WTC11 (cell line): ENCODE measurements at regions not wholly inside any gene's neighbourhood (a gene's known extent, or its start where the extent isn't known, plus 50 kb on each side); places are given as distances from the start of the nearest gene placed in this dataset.

Experiments
- ATAC-seq: fragments of 200-7000 bp; cut with Tn5 transposase; 2 replicates; pipeline ENCODE4 v1.10.0; 2021; ENCODE audit warnings: mild to moderate bottlenecking, moderate library complexity
- CTCF ChIA-PET: fragments of 300-600 bp; sonication (Branson Sonifier 250); formaldehyde crosslinking; loops from one replicate; lab custom pipeline; 2021; ENCODE audit warnings: antibody characterized with exemption; lab: Charles Lee
- POLR2A ChIA-PET: fragments of 350-600 bp; sonication (Branson Sonifier 250); formaldehyde crosslinking; loops from one replicate; lab custom pipeline; 2021; ENCODE audit warnings: antibody characterized with exemption; lab: Charles Lee
- DNase-seq: peaks from one replicate; pipeline ENCODE4 v3.0.0; 2021; ENCODE audit warnings: low spot score
- H3K27ac Mint-ChIP-seq: 2 replicates; pipeline ENCODE4 v1.8.0; 2021; ENCODE audit warnings: mixed read lengths
- H3K27me3 Mint-ChIP-seq: 2 replicates; pipeline ENCODE4 v1.8.0; 2021; ENCODE audit warnings: low read depth, mild to moderate bottlenecking, moderate library complexity, mixed read lengths
- H3K36me3 Mint-ChIP-seq: 2 replicates; pipeline ENCODE4 v1.8.0; 2021; ENCODE audit warnings: mixed read lengths
- H3K4me1 Mint-ChIP-seq: 2 replicates; pipeline ENCODE4 v1.8.0; 2022; ENCODE audit warnings: mixed read lengths
- H3K4me3 Mint-ChIP-seq: 2 replicates; pipeline ENCODE4 v1.8.0; 2021; ENCODE audit warnings: mild to moderate bottlenecking, moderate library complexity, mixed read lengths
- H3K9me3 Mint-ChIP-seq: 2 replicates; pipeline ENCODE4 v1.8.0; 2021; ENCODE audit warnings: mixed read lengths
- ARID4B ChIP-seq: sonication (generic); formaldehyde crosslinking; IDR thresholded peaks from 2 replicates; pipeline ENCODE4 v1.8.0; 2023; ENCODE audit warnings: missing genetic modification reagents, mild to moderate bottlenecking, borderline replicate concordance
- CBFB ChIP-seq: sonication (generic); formaldehyde crosslinking; IDR thresholded peaks from 2 replicates; pipeline ENCODE4 v1.8.1; 2022; ENCODE audit warnings: mild to moderate bottlenecking, low read depth, missing genetic modification reagents
- CTCF ChIP-seq: fragments of 200-600 bp; IDR thresholded peaks from 2 replicates; pipeline ENCODE4 v1.8.0; 2022; ENCODE audit warnings: antibody characterized with exemption
- E2F1 ChIP-seq: sonication (generic); formaldehyde crosslinking; IDR thresholded peaks from 2 replicates; pipeline ENCODE4 v1.8.0; 2022; ENCODE audit warnings: mild to moderate bottlenecking, missing genetic modification reagents
- E2F5 ChIP-seq: sonication (generic); formaldehyde crosslinking; IDR thresholded peaks from 2 replicates; pipeline ENCODE4 v1.8.1; 2022; ENCODE audit warnings: mild to moderate bottlenecking, moderate library complexity, missing genetic modification reagents
- EMX1 ChIP-seq: fragments of 250-450 bp; sonication (Bioruptor Pico); IDR thresholded peaks from 2 replicates; pipeline ENCODE4 v1.8.0; 2021; ENCODE audit warnings: mild to moderate bottlenecking
- FOXP4 ChIP-seq: sonication (generic); formaldehyde crosslinking; IDR thresholded peaks from 2 replicates; pipeline ENCODE4 v1.8.0; 2022; ENCODE audit warnings: mild to moderate bottlenecking, missing genetic modification reagents
- GABPB1 ChIP-seq: sonication (generic); formaldehyde crosslinking; IDR thresholded peaks from 2 replicates; pipeline ENCODE4 v1.8.1; 2023; ENCODE audit warnings: mild to moderate bottlenecking, missing genetic modification reagents
- GTF2I ChIP-seq: fragments of 250-450 bp; sonication (Bioruptor Pico); conservative IDR thresholded peaks from 2 replicates; pipeline ENCODE4 v1.4.0; 2021; ENCODE audit warnings: mild to moderate bottlenecking
- MAX ChIP-seq: sonication (generic); formaldehyde crosslinking; IDR thresholded peaks from 2 replicates; pipeline ENCODE4 v1.8.0; 2022; ENCODE audit warnings: mild to moderate bottlenecking, missing genetic modification reagents
- PRRX2 ChIP-seq: fragments of 250-450 bp; sonication (Bioruptor Pico); IDR thresholded peaks from 2 replicates; pipeline ENCODE4 v1.8.0; 2021; ENCODE audit warnings: mild to moderate bottlenecking
- RELA ChIP-seq: sonication (generic); formaldehyde crosslinking; IDR thresholded peaks from 2 replicates; pipeline ENCODE4 v1.8.1; 2022; ENCODE audit warnings: missing genetic modification reagents, mild to moderate bottlenecking, borderline replicate concordance
- SMAD3 ChIP-seq: sonication (generic); formaldehyde crosslinking; IDR thresholded peaks from 2 replicates; pipeline ENCODE4 v1.8.0; 2022; ENCODE audit warnings: missing genetic modification reagents, mild to moderate bottlenecking, borderline replicate concordance
- TEAD4 ChIP-seq: sonication (generic); formaldehyde crosslinking; IDR thresholded peaks from 2 replicates; pipeline ENCODE4 v1.8.0; 2022; ENCODE audit warnings: mild to moderate bottlenecking, missing genetic modification reagents
- USF1 ChIP-seq: sonication (generic); formaldehyde crosslinking; IDR thresholded peaks from 2 replicates; pipeline ENCODE4 v1.8.0; 2022; ENCODE audit warnings: mild to moderate bottlenecking, missing genetic modification reagents
- ZNF121 ChIP-seq: sonication (generic); formaldehyde crosslinking; IDR thresholded peaks from 2 replicates; pipeline ENCODE4 v1.8.0; 2023; ENCODE audit warnings: missing genetic modification reagents
- ZNF232 ChIP-seq: sonication (generic); formaldehyde crosslinking; IDR thresholded peaks from 2 replicates; pipeline ENCODE4 v1.8.0; 2022; ENCODE audit warnings: mild to moderate bottlenecking, missing genetic modification reagents
- ZNF317 ChIP-seq: sonication (generic); formaldehyde crosslinking; IDR thresholded peaks from 2 replicates; pipeline ENCODE4 v1.8.1; 2023; ENCODE audit warnings: low read depth, mild to moderate bottlenecking, moderate library complexity, missing genetic modification reagents, borderline replicate concordance
- ZNF396 ChIP-seq: fragments of 250-450 bp; sonication (Bioruptor Pico); IDR thresholded peaks from 2 replicates; pipeline ENCODE4 v1.8.0; 2021; ENCODE audit warnings: mild to moderate bottlenecking, moderate library complexity, borderline replicate concordance
- ZNF423 ChIP-seq: fragments of 250-450 bp; sonication (Bioruptor Pico); IDR thresholded peaks from 2 replicates; pipeline ENCODE4 v2.1.2; 2022; ENCODE audit warnings: mild to moderate bottlenecking, moderate library complexity

GRCh38 chr10:33498391-33498891 is 164.0 kb upstream of the NRP1 start:
- ChIA-PET CTCF (no interaction called here), POLR2A (no interaction called here)
- H3K27me3 Mint-ChIP-seq, result peaks cover 7% of the 10 kb centered on the region; the same call in 1 of the 2 replicates
- no peak overlapping the region for H3K4me3 Mint-ChIP-seq
- peaks cover 10% of the 10 kb centered on the region for H3K36me3 Mint-ChIP-seq
- ATAC-seq (no peak), DNase-seq (no peak)
- TF ChIP-seq EMX1 (CRISPR knock-in tag) (no peak), ARID4B (CRISPR knock-in tag) (no peak), RELA (no peak), ZNF423 (CRISPR knock-in tag) (no peak), FOXP4 (CRISPR knock-in tag) (no peak), CBFB (CRISPR knock-in tag) (no peak), GTF2I (CRISPR knock-in tag) (no peak), MAX (no peak)
- H3K27ac Mint-ChIP-seq, result no peak overlapping the region
- peaks cover 16% of the 10 kb centered on the region for H3K9me3 Mint-ChIP-seq
- H3K4me1 Mint-ChIP-seq, result peaks cover 6% of the 10 kb centered on the region

GRCh38 chr10:33497338-33497737 is 162.9 kb upstream of the NRP1 start:
- CTCF ChIA-PET, result no interaction called here
- H3K27ac Mint-ChIP-seq, result no peak overlapping the region
- TF ChIP-seq E2F1 (CRISPR knock-in tag) (no peak), ZNF232 (CRISPR knock-in tag) (no peak), SMAD3 (CRISPR knock-in tag) (no peak), ZNF423 (CRISPR knock-in tag) (no peak), ZNF121 (no peak), ZNF317 (no peak), CBFB (CRISPR knock-in tag) (no peak), E2F5 (CRISPR knock-in tag) (no peak), USF1 (CRISPR knock-in tag) (no peak), ARID4B (CRISPR knock-in tag) (no peak), ZNF396 (CRISPR knock-in tag) (no peak), TEAD4 (CRISPR knock-in tag) (no peak), PRRX2 (no peak), GABPB1 (no peak), CTCF (no peak)
- TF ChIP-seq, all 79 proteins: peak for 0
- Mint-ChIP-seq H3K4me1 (peaks cover 6% of the 10 kb centered on the region), H3K9me3 (peaks cover 11% of the 10 kb centered on the region), H3K4me3 (no peak overlapping the region), H3K36me3 (peaks cover 7% of the 10 kb centered on the region), H3K27me3 (peaks cover 4% of the 10 kb centered on the region; the same call in 1 of the 2 replicates)
- ATAC-seq (no peak), DNase-seq (no peak)
- POLR2A ChIA-PET, result no interaction called here
